ENCODE measurements at regions not wholly inside any gene's neighbourhood (a gene's known extent, or its start where the extent isn't known, plus 50 kb on each side); places are given as distances from the start of the nearest gene placed in this dataset.

DNA sequence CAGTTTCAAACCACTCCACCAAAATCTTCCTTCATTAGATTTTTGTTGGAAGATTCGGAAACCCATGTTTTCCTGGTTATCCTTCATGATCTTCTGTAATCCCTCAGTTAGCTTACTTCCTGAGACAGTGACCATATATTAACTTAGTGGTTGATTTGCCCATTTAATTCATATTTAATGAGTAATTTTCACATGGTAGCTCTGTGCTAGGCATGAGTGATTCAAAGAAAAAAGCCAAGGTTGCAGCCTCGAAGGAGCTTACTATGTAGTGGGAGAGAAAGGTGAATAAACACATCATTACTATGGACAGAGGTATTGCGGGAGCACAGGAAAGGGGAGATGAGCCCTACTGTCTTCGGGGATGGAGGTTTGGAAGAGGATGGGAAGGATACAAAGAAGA lies 158.5 kb downstream of the TLE1 start:
- CTCF ChIA-PET: no interaction called here
- no peaks in the 10 kb centered on the region for H3K9me3 ChIP-seq (ENCODE audit: control insufficient read depth, insufficient read depth, low read depth, low read length)
- ATAC-seq: no peak
- H3K27me3 ChIP-seq (ENCODE audit: control insufficient read depth, insufficient read depth, low read length): no peaks in the 10 kb centered on the region
- POLR2A ChIA-PET: no interaction called here
- no peak overlapping the region for H3K4me3 ChIP-seq (ENCODE audit: low read depth in 2 of 2, low read length in 2 of 2)
- H3K27ac ChIP-seq (ENCODE audit: low read length): no peak overlapping the region
- DNase-seq (ENCODE audit: low read depth, low spot score): no peak
- BruUV-seq (replicated peaks): no TSS peak
- in situ Hi-C loops (cut with HindIII; ENCODE audit: low pct_unique_long_range_greater_than_20kb, low sequenced_read_pairs): no loop called here
- intact Hi-C loops (cut with micrococcal nuclease; ENCODE audit: unreplicated experiment): no loop called here
- H3K36me3 ChIP-seq (ENCODE audit: control insufficient read depth, insufficient read depth, low read length): no peaks in the 10 kb centered on the region
- TF ChIP-seq POLR2AphosphoS5 (IDR thresholded peaks at IDR 0.05; ENCODE audit: low read depth, low read length) (no peak), TCF7L2 (IDR thresholded peaks at IDR 0.05; ENCODE audit: low read depth, low read length) (no peak), SIN3A (IDR thresholded peaks at IDR 0.05; ENCODE audit: borderline replicate concordance, insufficient read depth, low read depth, low read length) (no peak)
- TF ChIP-seq, protein P1, sequence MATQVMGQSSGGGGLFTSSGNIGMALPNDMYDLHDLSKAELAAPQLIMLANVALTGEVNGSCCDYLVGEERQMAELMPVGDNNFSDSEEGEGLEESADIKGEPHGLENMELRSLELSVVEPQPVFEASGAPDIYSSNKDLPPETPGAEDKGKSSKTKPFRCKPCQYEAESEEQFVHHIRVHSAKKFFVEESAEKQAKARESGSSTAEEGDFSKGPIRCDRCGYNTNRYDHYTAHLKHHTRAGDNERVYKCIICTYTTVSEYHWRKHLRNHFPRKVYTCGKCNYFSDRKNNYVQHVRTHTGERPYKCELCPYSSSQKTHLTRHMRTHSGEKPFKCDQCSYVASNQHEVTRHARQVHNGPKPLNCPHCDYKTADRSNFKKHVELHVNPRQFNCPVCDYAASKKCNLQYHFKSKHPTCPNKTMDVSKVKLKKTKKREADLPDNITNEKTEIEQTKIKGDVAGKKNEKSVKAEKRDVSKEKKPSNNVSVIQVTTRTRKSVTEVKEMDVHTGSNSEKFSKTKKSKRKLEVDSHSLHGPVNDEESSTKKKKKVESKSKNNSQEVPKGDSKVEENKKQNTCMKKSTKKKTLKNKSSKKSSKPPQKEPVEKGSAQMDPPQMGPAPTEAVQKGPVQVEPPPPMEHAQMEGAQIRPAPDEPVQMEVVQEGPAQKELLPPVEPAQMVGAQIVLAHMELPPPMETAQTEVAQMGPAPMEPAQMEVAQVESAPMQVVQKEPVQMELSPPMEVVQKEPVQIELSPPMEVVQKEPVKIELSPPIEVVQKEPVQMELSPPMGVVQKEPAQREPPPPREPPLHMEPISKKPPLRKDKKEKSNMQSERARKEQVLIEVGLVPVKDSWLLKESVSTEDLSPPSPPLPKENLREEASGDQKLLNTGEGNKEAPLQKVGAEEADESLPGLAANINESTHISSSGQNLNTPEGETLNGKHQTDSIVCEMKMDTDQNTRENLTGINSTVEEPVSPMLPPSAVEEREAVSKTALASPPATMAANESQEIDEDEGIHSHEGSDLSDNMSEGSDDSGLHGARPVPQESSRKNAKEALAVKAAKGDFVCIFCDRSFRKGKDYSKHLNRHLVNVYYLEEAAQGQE (IDR thresholded peaks at IDR 0.05; ENCODE audit: insufficient read depth in 1 of 2, low read depth in 2 of 2, low read length in 1 of 2): no peak
- TF ChIP-seq, protein P2, sequence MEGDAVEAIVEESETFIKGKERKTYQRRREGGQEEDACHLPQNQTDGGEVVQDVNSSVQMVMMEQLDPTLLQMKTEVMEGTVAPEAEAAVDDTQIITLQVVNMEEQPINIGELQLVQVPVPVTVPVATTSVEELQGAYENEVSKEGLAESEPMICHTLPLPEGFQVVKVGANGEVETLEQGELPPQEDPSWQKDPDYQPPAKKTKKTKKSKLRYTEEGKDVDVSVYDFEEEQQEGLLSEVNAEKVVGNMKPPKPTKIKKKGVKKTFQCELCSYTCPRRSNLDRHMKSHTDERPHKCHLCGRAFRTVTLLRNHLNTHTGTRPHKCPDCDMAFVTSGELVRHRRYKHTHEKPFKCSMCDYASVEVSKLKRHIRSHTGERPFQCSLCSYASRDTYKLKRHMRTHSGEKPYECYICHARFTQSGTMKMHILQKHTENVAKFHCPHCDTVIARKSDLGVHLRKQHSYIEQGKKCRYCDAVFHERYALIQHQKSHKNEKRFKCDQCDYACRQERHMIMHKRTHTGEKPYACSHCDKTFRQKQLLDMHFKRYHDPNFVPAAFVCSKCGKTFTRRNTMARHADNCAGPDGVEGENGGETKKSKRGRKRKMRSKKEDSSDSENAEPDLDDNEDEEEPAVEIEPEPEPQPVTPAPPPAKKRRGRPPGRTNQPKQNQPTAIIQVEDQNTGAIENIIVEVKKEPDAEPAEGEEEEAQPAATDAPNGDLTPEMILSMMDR (IDR thresholded peaks at IDR 0.05): no peak
- H3K4me1 ChIP-seq (ENCODE audit: control insufficient read depth, insufficient read depth, low read length): no peaks in the 10 kb centered on the region

DNA sequence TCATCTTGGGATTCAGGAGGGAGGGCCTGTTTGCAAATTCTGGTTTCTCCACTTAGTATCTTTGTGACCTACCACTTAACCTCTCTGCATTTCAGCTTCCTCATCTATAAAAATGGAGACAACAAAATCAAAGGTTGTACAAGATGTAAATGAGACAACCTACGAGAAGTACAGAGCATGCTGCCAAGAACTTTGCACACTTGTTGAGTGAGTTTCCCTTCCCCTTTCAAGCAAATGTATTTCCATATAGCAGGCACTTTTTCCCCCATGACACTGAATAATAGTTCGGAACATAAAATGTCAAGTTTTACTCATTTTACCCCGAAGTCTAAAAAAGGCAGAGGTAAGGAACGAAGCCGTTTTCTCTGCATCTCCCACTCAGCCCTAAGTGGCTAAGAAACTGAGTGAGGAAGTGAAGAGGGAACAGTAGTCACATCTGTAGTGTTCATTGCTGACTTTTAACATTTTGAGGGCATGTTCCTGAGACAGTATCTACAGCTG lies 159.0 kb downstream of the TLE1 start:
- intact Hi-C loops (cut with micrococcal nuclease; ENCODE audit: unreplicated experiment) (no loop called here), in situ Hi-C loops (cut with HindIII; ENCODE audit: low pct_unique_long_range_greater_than_20kb, low sequenced_read_pairs) (no loop called here)
- no peak for ATAC-seq
- DNase-seq (ENCODE audit: low read depth, low spot score): no peak
- no peak for TF ChIP-seq TCF7L2 (IDR thresholded peaks at IDR 0.05; ENCODE audit: low read depth, low read length)
- TF ChIP-seq, protein P2 (IDR thresholded peaks at IDR 0.05): no peak
- no peak for TF ChIP-seq SIN3A (IDR thresholded peaks at IDR 0.05; ENCODE audit: borderline replicate concordance, insufficient read depth, low read depth, low read length)
- TF ChIP-seq POLR2AphosphoS5 (IDR thresholded peaks at IDR 0.05; ENCODE audit: low read depth, low read length): no peak
- TF ChIP-seq, protein P1 (IDR thresholded peaks at IDR 0.05; ENCODE audit: insufficient read depth in 1 of 2, low read depth in 2 of 2, low read length in 1 of 2): no peak
- BruUV-seq (replicated peaks): no TSS peak
- H3K9me3 ChIP-seq (ENCODE audit: control insufficient read depth, insufficient read depth, low read depth, low read length): no peaks in the 10 kb centered on the region
- H3K4me3 ChIP-seq (ENCODE audit: low read depth in 2 of 2, low read length in 2 of 2): no peak overlapping the region
- no peaks in the 10 kb centered on the region for H3K36me3 ChIP-seq (ENCODE audit: control insufficient read depth, insufficient read depth, low read length)
- CTCF ChIA-PET: no interaction called here
- H3K27me3 ChIP-seq (ENCODE audit: control insufficient read depth, insufficient read depth, low read length): no peaks in the 10 kb centered on the region
- H3K27ac ChIP-seq (ENCODE audit: low read length): no peak overlapping the region
- H3K4me1 ChIP-seq (ENCODE audit: control insufficient read depth, insufficient read depth, low read length): no peaks in the 10 kb centered on the region
- POLR2A ChIA-PET: no interaction called here

Data from Panc1 (cell line).